ENCODE measurements at regions not wholly inside any gene's neighbourhood (a gene's known extent, or its start where the extent isn't known, plus 50 kb on each side); places are given as distances from the start of the nearest gene placed in this dataset.

GRCh38 chr18:70663141-70663540 is 374.3 kb downstream of the SOCS6 start:
- no peak for TF ChIP-seq POLR2A (IDR thresholded peaks at IDR 0.05)
- TF ChIP-seq CTCF (IDR thresholded peaks at IDR 0.05) = no peak

Measured in uterus (tissue), 2 donors.